HuH-7 (cell line): ENCODE measurements at regions not wholly inside any gene's neighbourhood (a gene's known extent, or its start where the extent isn't known, plus 50 kb on each side); places are given as distances from the start of the nearest gene placed in this dataset.
A peak's percentile ranks its signal among the peaks of the same experiment; 100 is the strongest.
"Not testable (repeated sequence)": the region's sequence is repeated elsewhere in the genome, so short reads cannot be mapped to it uniquely, and the experiment has no call there.

ENCODE experiments used
- DNase-seq: peaks from one replicate; pipeline ENCODE4 v3.0.0; 2011; ENCODE audit warnings: low spot score

DNA sequence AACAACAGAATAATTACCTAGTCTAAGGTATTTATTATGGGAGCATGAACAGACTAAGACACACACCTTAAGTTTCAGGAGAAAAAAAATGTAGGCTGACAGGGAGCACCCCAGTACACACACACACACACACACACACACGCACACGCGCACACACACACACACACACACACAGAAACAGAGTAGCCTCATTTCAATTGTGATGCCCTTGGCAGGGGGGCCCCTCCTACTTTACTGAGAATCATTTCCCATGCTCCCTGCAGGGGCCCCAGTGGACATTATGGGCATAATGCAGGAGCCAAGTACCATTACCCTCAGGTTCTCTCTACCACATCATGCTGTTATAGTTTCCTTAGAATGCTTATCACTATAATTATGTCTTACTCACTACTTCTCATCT lies 104.9 kb downstream of the CDC7 start:
- no peak for DNase-seq

DNA sequence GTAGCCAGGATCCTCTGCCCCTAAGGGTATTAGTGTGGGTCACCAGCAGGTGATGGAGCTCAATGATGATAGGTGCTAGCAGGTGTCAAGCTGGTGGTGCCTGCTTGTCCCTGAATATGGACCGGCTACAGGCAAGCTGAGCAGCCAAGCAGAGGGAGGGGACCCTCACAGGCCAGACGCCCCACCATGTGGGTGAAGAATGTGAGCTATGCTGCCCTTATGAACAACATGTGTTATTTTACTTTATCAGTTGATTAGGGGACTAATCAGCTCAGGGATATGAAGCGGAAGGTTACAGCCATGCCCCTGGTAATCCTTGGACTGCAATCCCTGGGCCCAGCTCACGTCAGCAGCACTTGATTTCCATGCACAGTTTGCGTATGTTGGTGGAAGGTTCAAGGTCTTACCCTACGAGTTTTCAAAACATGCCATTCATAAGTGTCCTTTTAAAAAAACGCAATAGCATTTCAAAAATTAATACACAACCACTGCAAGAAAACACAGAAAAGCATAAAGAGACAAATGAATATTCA lies 106.0 kb downstream of the CDC7 start:
- no peak for DNase-seq

DNA sequence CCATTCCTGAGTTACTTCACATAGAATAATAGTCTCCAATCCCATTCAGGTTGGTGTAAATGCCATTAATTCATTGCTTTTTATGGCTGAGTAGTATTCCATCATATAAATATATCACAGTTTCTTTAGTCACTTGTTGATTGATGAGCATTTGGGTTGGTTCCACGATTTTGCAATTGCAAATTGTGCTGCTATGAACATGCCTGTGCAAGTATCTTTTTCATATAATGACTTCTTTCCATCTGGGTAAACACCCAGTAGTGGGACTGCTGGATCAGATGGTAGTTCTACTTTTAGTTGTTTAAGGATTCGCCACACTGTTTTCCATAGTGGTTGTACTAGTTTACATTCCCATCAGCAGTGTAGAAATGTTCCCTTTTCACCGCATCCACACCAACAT lies 107.0 kb downstream of the CDC7 start:
- not testable (repeated sequence) for DNase-seq

DNA sequence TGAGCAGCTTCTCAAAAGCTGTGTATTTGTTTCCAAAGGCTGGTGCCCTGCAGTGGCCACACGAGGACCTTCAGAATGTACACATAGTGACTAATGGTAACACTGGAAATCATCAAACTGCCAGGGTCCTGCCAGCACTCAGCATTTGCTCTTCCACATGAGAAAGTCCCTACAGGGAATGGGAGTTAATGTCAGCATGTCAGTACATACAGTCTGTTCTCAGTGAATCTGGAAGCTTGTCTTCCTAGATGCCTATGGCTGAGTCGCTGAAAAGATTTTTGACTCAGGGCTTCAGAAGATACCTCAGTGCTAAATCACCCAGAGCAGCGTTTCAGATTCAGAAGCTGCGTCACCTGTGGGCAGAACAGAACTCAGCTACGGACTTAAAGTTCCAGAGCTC lies 108.2 kb downstream of the CDC7 start:
- no peak for DNase-seq

DNA sequence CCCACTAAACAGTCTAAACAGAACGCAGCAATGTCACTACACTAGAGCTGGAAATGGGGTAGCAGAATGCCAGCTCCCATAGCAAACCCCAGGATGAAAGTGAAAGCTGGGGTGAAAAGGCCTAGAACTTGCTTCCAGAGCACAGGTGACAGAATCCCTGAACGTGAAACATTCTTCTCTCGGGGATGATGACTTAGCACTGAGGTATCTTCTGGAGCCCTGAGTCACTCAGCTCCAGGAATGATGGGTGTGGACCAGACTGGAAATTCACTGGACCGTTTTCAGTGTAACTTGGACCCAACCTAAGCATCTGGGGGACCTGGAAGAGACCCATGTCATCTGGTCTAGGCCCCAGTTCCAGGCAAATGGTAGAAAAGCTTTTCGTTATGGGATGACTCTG lies 108.9 kb downstream of the CDC7 start:
- no peak for DNase-seq

DNA sequence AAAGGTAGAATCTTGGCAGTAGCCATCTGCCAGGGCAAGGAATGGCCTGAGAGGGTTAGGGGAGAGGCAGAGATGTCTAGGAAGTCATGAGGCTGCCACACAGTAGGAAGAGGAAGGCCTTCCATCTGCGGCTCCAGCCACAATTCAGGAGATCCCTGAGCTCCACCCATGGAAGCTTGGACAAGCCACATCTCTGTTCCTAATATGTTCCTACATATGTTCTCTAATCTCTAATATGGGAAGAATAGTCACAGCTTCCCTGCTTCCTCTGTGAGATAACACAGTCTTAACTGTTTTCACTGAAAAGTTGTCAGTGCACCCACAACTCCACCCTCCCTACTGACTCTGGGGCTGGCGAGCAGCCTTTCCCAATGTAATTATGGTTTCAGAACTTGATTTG lies 109.5 kb downstream of the CDC7 start:
- no peak for DNase-seq

DNA sequence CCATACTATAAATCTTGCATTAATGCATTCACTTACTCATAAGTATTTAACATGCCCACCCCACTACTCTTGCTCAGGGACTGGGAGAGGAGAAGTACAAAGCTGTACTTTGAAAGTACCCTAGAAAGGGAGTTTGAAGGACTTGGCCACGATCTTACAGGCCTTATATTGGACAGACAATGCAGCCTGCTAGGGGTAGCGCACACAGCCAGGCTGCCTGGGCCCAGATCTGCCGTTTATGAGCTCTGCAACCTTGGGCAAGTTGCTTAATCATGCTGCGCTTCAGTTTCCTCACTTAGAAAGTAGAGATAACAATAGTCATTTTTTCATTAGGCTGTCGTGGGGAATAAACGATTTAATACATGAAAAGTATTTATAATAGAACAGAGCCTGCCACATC lies 110.1 kb downstream of the CDC7 start:
- DNase-seq: no peak

DNA sequence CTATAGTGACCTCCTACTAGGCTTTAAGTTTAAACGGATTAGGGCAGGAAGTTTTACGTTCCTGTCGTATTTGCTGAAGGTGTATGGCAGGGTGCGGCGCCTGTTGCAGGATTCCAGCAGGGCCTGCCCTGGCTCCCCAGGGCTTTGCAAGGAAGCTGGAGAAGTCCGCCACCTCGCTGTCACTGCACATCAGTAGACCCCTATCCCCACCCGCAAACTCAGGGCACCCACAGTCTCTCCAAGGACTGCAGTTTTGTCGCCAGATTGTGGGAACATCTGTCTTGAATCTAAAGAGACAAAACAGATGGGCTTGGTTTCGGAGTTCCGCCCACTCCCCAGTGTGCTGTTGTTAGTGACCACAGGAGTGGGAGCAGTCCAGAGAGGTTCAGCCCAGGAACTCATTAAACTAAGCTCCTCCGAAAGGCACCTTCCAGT lies 110.8 kb downstream of the CDC7 start:
- no peak for DNase-seq

DNA sequence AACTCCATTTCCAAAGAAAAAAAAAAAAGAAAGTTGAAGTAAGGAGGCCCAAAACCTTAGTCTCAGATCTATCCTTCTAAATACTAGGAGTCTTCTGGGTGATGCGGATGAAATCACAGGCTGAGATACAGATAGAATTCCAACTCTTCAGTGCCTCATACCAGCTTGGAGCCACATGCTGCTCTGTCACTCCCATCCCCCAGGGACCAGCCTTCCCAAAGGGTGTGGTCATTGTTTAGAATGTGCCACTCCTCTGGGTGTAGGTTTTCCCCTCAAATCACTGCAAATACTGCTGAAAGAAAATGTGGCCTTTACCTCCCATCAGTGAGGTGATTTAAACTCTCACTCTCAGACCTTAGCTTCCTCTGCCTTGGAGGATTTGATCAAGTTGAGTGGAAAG lies 112.9 kb downstream of the CDC7 start:
- no peak for DNase-seq

DNA sequence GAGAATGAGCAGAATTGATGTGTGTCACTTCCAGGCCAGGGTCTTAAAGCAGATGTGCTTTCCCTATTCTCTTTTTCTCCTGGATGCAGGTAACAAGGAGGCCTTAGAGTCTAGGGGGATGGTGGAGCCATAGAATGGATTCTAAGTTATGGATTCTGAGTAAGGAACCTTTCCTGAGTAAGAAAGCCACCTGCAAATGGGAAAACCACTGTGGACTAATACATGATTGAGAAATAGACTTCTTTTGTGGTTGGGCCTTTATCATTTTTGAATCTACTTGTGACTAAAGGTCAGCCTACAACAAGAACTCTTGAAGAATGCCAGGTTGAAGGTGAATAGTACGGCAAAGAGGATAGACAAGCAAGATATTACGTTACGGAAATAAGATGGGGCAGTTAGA lies 116.1 kb downstream of the CDC7 start:
- no peak for DNase-seq

DNA sequence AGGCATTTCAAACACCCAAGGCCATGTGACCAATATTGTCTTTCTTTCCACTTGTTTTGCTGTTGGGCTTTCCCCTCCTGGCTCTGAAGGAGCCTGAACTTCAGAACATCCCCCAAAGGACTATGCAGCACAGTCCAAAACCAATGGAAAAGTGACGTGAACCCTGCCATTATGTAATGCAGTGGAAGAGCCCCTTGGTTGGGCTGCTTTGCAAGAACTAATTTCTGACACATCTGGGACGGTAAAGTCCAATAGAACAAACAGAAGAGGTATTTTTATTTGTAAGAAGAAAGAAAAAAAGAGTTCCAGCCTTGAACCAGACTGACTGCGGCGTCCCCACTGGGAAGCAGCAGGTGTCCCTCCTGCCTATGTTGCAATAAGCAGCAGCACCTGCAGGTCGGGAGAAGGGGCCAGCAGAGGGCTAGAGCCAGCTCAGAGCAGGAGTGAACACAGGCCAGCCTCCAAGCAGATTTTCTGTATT lies 116.7 kb downstream of the CDC7 start:
- peak; percentile 55 for DNase-seq

DNA sequence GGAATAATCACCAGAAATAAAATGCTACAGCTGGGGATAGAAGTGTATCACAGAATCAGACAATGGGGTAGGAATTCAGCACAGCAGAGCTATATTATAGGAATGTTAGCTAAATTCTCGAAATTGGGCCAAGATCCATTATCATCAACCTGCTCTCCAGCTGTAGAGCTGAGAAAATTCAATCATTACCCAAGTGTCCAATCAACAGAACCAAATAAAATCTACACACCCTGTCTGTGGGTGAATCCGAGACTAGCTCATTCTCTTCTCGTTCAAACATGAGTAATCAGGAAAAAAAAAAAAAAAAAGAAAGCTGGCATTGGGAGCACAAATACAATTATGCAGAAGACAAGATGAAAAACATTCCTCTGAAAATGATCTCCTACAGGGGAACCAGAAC lies 119.2 kb downstream of the CDC7 start:
- no peak for DNase-seq

DNA sequence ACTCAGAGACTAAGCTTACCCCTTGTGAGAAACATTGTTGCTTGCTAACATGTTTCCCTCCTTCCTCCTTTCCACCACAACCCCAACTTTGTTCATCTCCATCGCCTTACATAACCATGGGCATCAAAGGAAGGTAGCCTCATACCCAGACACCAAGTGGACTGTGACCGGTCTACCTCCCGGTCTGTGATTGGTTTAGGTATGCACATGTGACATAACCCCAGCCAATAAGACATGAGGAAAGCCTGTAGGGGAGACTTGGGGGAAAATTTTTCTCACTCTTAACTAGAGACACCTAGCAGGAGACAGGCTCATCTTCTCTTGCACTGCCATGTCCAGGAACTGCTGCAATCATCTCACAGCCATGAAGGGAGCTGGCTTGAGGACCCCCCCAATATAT lies 120.7 kb downstream of the CDC7 start:
- DNase-seq: no peak

DNA sequence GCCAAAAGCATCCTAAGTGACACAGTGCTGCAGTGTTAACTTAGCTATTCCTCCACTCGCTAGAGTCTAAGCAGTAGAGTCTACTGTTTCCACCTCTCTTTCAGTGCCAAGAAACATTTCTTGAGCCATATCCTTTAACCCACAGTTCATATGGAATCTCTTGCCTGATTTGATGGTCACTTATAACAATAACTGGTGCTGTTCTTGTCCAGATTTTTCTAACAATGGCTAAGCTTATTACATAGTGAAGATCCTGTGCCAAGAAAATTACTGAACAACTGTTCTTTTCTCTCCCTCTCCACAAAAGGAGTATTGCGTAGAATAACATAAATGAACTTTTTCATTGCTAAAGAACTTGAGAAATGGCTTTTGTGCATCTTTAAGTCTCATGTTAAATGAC lies 121.3 kb downstream of the CDC7 start:
- DNase-seq: no peak

DNA sequence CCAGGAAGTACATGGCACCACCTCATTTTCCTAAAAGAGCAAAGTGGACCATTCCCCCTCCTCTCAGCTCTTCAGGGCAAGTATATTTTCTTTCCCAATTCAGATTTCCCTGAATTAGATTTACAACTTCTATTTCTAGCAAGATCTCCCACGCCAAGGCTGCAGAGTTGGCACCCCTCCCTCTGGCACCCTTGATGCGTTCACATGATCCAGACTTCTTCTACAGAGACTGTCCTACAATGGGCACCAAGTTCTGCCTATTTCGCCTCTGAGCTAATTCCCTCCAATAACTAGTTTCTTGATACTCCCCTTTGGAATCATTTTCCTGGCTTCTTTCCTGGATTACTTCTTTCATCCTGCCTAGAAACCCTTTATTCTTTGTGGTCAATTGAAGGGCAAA lies 122.0 kb downstream of the CDC7 start:
- DNase-seq: no peak

DNA sequence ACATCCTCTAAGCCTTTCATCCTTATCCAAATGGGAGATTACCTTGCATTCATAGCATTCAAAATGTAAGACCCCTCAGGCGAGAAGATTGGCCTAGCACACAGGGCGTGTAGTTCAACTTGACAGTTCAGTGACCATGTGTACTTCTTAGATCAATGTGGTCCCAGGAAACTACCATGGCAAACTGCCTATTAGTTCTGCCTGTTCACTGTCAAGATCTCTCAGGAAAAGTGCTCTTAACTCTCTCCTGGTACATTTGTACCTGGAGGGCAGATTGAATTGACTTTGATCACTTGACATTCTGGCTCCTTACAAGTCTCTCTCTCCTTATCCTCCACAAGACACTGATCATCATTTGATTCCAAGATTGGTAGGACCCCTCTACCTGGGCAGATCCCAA lies 122.4 kb downstream of the CDC7 start:
- DNase-seq: no peak

DNA sequence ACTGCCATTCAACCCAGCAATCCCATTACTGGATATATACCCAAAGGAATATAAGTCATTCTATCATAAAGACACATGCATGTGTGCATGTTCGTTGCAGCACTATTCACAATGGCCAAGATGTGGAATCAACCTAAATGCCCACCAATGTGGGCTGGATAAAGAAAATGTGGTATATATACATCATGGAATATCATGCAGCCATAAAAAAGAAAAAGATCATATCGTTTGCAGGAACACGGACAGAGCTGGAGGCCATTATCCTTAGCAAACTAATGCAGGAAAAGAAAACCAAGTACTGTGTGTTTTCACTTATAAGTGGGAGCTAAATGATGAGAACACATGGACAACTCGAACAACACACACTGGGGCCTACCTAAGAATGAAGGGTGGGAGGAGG lies 123.7 kb downstream of the CDC7 start:
- DNase-seq: no peak
